Ishikawa (cell line): ENCODE measurements at regions not wholly inside any gene's neighbourhood (a gene's known extent, or its start where the extent isn't known, plus 50 kb on each side); places are given as distances from the start of the nearest gene placed in this dataset.

Source experiments
- CEBPB ChIP-seq: IDR thresholded peaks from 2 replicates; pipeline ENCODE4 v1.6.1; 2012
- CREB1 ChIP-seq: IDR thresholded peaks from 2 replicates; pipeline ENCODE4 v1.6.1; 2012; ENCODE audit warnings: low read depth
- EGR1 ChIP-seq: IDR thresholded peaks from 2 replicates; pipeline ENCODE4 v1.6.1; 2012
- EP300 ChIP-seq: IDR thresholded peaks from 2 replicates; pipeline ENCODE4 v1.6.1; 2012; ENCODE audit warnings: borderline replicate concordance
- FOXM1 ChIP-seq: IDR thresholded peaks from 2 replicates; pipeline ENCODE4 v1.6.1; 2012; ENCODE audit warnings: low read depth, borderline replicate concordance
- NFIC ChIP-seq: IDR thresholded peaks from 2 replicates; pipeline ENCODE4 v1.6.1; 2012
- RAD21 ChIP-seq: IDR thresholded peaks from 2 replicates; pipeline ENCODE4 v1.6.1; 2012; ENCODE audit warnings: low read depth
- TCF12 ChIP-seq: IDR thresholded peaks from 2 replicates; pipeline ENCODE4 v1.6.1; 2012; ENCODE audit warnings: low read depth
- TEAD4 ChIP-seq: IDR thresholded peaks from 2 replicates; pipeline ENCODE4 v1.6.1; 2012
- YY1 ChIP-seq: IDR thresholded peaks from 2 replicates; pipeline ENCODE4 v1.6.1; 2012; ENCODE audit warnings: low read depth
- TF ChIP-seq, protein P1 (sequence below): IDR thresholded peaks from 2 replicates; pipeline ENCODE4 v1.6.1; 2012; ENCODE audit warnings: low read depth, mild to moderate bottlenecking
- TF ChIP-seq, protein P2 (sequence below): IDR thresholded peaks from 2 replicates; pipeline ENCODE4 v1.6.1; 2012

DNA sequence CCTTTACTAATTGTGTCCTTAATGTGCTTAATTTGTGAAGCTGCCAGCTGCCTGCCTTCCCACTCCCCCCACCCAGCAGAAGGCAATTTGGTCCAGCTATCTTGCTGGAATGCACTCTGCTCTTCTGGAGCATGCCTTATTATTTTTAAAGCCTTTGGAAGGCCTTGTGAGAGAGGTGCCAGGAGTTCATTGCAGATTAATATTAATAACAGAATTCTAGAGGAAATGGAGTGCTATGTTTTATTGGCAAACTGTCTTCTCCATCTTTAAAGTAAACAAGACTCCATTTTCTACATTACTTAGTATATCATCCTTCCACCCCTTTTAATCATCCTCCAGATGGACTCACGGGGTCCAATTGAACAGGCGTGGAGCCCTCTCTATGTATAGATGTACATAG, 50.8 kb upstream of the ZNF32 start:
- TF ChIP-seq RAD21 (no peak), NFIC (no peak), TCF12 (no peak), EGR1 (no peak), FOXM1 (no peak), YY1 (no peak), EP300 (no peak), TEAD4 (no peak), CREB1 (no peak), CEBPB (no peak)
- TF ChIP-seq, protein P1, sequence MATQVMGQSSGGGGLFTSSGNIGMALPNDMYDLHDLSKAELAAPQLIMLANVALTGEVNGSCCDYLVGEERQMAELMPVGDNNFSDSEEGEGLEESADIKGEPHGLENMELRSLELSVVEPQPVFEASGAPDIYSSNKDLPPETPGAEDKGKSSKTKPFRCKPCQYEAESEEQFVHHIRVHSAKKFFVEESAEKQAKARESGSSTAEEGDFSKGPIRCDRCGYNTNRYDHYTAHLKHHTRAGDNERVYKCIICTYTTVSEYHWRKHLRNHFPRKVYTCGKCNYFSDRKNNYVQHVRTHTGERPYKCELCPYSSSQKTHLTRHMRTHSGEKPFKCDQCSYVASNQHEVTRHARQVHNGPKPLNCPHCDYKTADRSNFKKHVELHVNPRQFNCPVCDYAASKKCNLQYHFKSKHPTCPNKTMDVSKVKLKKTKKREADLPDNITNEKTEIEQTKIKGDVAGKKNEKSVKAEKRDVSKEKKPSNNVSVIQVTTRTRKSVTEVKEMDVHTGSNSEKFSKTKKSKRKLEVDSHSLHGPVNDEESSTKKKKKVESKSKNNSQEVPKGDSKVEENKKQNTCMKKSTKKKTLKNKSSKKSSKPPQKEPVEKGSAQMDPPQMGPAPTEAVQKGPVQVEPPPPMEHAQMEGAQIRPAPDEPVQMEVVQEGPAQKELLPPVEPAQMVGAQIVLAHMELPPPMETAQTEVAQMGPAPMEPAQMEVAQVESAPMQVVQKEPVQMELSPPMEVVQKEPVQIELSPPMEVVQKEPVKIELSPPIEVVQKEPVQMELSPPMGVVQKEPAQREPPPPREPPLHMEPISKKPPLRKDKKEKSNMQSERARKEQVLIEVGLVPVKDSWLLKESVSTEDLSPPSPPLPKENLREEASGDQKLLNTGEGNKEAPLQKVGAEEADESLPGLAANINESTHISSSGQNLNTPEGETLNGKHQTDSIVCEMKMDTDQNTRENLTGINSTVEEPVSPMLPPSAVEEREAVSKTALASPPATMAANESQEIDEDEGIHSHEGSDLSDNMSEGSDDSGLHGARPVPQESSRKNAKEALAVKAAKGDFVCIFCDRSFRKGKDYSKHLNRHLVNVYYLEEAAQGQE = no peak
- TF ChIP-seq, protein P2, sequence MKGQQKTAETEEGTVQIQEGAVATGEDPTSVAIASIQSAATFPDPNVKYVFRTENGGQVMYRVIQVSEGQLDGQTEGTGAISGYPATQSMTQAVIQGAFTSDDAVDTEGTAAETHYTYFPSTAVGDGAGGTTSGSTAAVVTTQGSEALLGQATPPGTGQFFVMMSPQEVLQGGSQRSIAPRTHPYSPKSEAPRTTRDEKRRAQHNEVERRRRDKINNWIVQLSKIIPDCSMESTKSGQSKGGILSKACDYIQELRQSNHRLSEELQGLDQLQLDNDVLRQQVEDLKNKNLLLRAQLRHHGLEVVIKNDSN = no peak
